ENCODE measurements at regions not wholly inside any gene's neighbourhood (a gene's known extent, or its start where the extent isn't known, plus 50 kb on each side); places are given as distances from the start of the nearest gene placed in this dataset.
"Not testable (repeated sequence)": the region's sequence is repeated elsewhere in the genome, so short reads cannot be mapped to it uniquely, and the experiment has no call there.

GRCh38 chr10:30560326-30560725, 69.2 kb downstream of the LYZL2 start:
- DNase-seq (ENCODE audit: low spot score): no peak

GRCh38 chr10:30559180-30559579, 70.4 kb downstream of the LYZL2 start:
- no peak for DNase-seq (ENCODE audit: low spot score)

- no peak for DNase-seq (ENCODE audit: low spot score)
Observed at GRCh38 chr10:30558411-30558810, 71.1 kb downstream of the LYZL2 start.

GRCh38 chr10:30557884-30558283, 71.7 kb downstream of the LYZL2 start:
- no peak for DNase-seq (ENCODE audit: low spot score)

- no peak for DNase-seq (ENCODE audit: low spot score)
Observed at GRCh38 chr10:30556189-30556588, 73.4 kb downstream of the LYZL2 start.

GRCh38 chr10:30555465-30555864, 74.1 kb downstream of the LYZL2 start:
- DNase-seq (ENCODE audit: low spot score): no peak

GRCh38 chr10:30554440-30554825, 75.1 kb downstream of the LYZL2 start:
- DNase-seq (ENCODE audit: low spot score): no peak

GRCh38 chr10:30553626-30554439, 75.7 kb downstream of the LYZL2 start:
- peak; percentile 9 for DNase-seq (ENCODE audit: low spot score)

- DNase-seq (ENCODE audit: low spot score): no peak
Observed at GRCh38 chr10:30553018-30553625, 76.4 kb downstream of the LYZL2 start.

GRCh38 chr10:30550967-30551815, 78.4 kb downstream of the LYZL2 start:
- DNase-seq (ENCODE audit: low spot score): no peak

GRCh38 chr10:30549134-30549687, 80.3 kb downstream of the LYZL2 start:
- DNase-seq (ENCODE audit: low spot score): not testable (repeated sequence)

- no peak for DNase-seq (ENCODE audit: low spot score)
Observed at GRCh38 chr10:30546511-30546910, 83.0 kb downstream of the LYZL2 start.

GRCh38 chr10:30542895-30543288, 86.7 kb downstream of the LYZL2 start:
- no peak for DNase-seq (ENCODE audit: low spot score)

- no peak for DNase-seq (ENCODE audit: low spot score)
Observed at GRCh38 chr10:30542001-30542894, 87.3 kb downstream of the LYZL2 start.

- DNase-seq (ENCODE audit: low spot score): no peak
Observed at GRCh38 chr10:30540276-30540675, 89.3 kb downstream of the LYZL2 start.

GRCh38 chr10:30538086-30538485, 91.5 kb downstream of the LYZL2 start:
- no peak for DNase-seq (ENCODE audit: low spot score)

- no peak for DNase-seq (ENCODE audit: low spot score)
Observed at GRCh38 chr10:30537586-30537985, 92.0 kb downstream of the LYZL2 start.

GRCh38 chr10:30537158-30537557, 92.4 kb downstream of the LYZL2 start:
- DNase-seq (ENCODE audit: low spot score): not testable (repeated sequence)

- no peak for DNase-seq (ENCODE audit: low spot score)
Observed at GRCh38 chr10:30536578-30536977, 93.0 kb downstream of the LYZL2 start.

GRCh38 chr10:30535677-30536076, 93.9 kb downstream of the LYZL2 start:
- no peak for DNase-seq (ENCODE audit: low spot score)

GRCh38 chr10:30534465-30535144, 94.9 kb downstream of the LYZL2 start:
- peak; percentile 51 for DNase-seq (ENCODE audit: low spot score)
